Body of pancreas (tissue), 4 donors: ENCODE measurements at regions not wholly inside any gene's neighbourhood (a gene's known extent, or its start where the extent isn't known, plus 50 kb on each side); places are given as distances from the start of the nearest gene placed in this dataset.

ENCODE experiments used
- ATAC-seq: fragments of 150-250 bp; one replicate; pipeline ENCODE4 v1.9.1; 2016
- DNase-seq, 4 donors: peaks; one replicate each; pipeline ENCODE4 v3.0.0-alpha.2; 2019
- H3K27ac ChIP-seq, 4 donors: fragments of 200-600 bp; sonication (generic); 1 replicate in 3 of 4; 2 replicates in 1 of 4; pipeline versions ENCODE4 v1.5.1 to v1.6.1; 2016 to 2019; ENCODE audit warnings: mild to moderate bottlenecking in 1 of 4, mixed read lengths in 1 of 4, moderate library complexity in 1 of 4
- H3K27me3 ChIP-seq, 2 donors: fragments of 200-600 bp; sonication (generic); one replicate each; pipeline ENCODE4 v1.6.0; 2016; ENCODE audit warnings: mild to moderate bottlenecking in 1 of 2
- H3K36me3 ChIP-seq, 2 donors: fragments of 200-600 bp; sonication (generic); replicated peaks in 1 of 2; 2 replicates each; pipeline ENCODE4 v1.5.1; 2016; ENCODE audit warnings: low read depth in 2 of 2; ENCODE audit not compliant: insufficient read depth in 1 of 2
- H3K4me1 ChIP-seq: fragments of 200-600 bp; sonication (generic); one replicate; pipeline ENCODE4 v1.6.0; 2016
- H3K4me3 ChIP-seq, 2 donors: fragments of 200-600 bp; sonication (generic); 1 replicate in 1 of 2; 2 replicates in 1 of 2; pipeline ENCODE4 v1.5.1; 2016 to 2019
- H3K9me3 ChIP-seq, 3 donors: fragments of 200-600 bp; sonication (generic); 1 replicate in 2 of 3; 2 replicates in 1 of 3; pipeline ENCODE4 v1.5.1; 2016
- CTCF ChIP-seq, 7 experiments: fragments of 450-650 bp in 4 of 7; fragments of 200-600 bp in 3 of 7; sonication (generic) in 3 of 7; IDR thresholded peaks; one replicate each; pipeline ENCODE4 v1.5.1; 2016 to 2019; ENCODE audit warnings: antibody characterized with exemption in 7 of 7
- POLR2A ChIP-seq, 3 donors: fragments of 450-650 bp; IDR thresholded peaks; one replicate each; pipeline ENCODE4 v1.6.1; 2016; ENCODE audit warnings: antibody characterized with exemption in 3 of 3, mild to moderate bottlenecking in 2 of 3
- WGBS, 2 donors: methylation state at CpG; one replicate each; pipeline ENCODE4 v1.1.5; 2017; 5-methylcytosine and 5-hydroxymethylcytosine counted together
- intact Hi-C: fragments of 100-400 bp; cut with DNase I; formaldehyde crosslinking; loops from one replicate; pipeline ENCODE4 v1.15.1; 2023

GRCh38 chr2:176601066-176601465 is 331.8 kb downstream of the MTX2 start:
- Histone ChIP-seq H3K27ac (no peak overlapping the region), H3K4me1 (no peaks in the 10 kb centered on the region), H3K9me3 (no peaks in the 10 kb centered on the region), H3K4me3 (no peak overlapping the region), H3K27me3 (no peaks in the 10 kb centered on the region), H3K36me3 (no peaks in the 10 kb centered on the region)
- ATAC-seq (no peak), DNase-seq (no peak)
- TF ChIP-seq POLR2A (IDR thresholded peaks at IDR 0.05) (no peak), CTCF (IDR thresholded peaks at IDR 0.05) (no peak)
- WGBS, 2 donors, result 49 to 53% methylated on average over 2 of the region's 2 CpGs
- intact Hi-C loops, result no loop called here

GRCh38 chr2:176612036-176612435 is 342.8 kb downstream of the MTX2 start:
- intact Hi-C loops, result no loop called here
- 83 to 90% methylated on average over 4 of the region's 4 CpGs for WGBS, 2 donors
- ATAC-seq (no peak), DNase-seq (no peak)
- Histone ChIP-seq H3K36me3 (no peaks in the 10 kb centered on the region), H3K9me3 (no peaks in the 10 kb centered on the region), H3K4me1 (no peaks in the 10 kb centered on the region), H3K27me3 (no peaks in the 10 kb centered on the region), H3K4me3 (no peak overlapping the region), H3K27ac (no peak overlapping the region)
- TF ChIP-seq POLR2A (IDR thresholded peaks at IDR 0.05), result no peak
- no peak for TF ChIP-seq CTCF (IDR thresholded peaks at IDR 0.05)

GRCh38 chr2:176612736-176613135 is 343.5 kb downstream of the MTX2 start:
- TF ChIP-seq CTCF (IDR thresholded peaks at IDR 0.05), result no peak
- no peak for TF ChIP-seq POLR2A (IDR thresholded peaks at IDR 0.05)
- Histone ChIP-seq H3K4me3 (no peak overlapping the region), H3K27ac (no peak overlapping the region), H3K9me3 (no peaks in the 10 kb centered on the region), H3K4me1 (no peaks in the 10 kb centered on the region), H3K36me3 (no peaks in the 10 kb centered on the region), H3K27me3 (no peaks in the 10 kb centered on the region)
- 27 to 33% methylated on average over 3 of the region's 3 CpGs for WGBS, 2 donors
- intact Hi-C loops, result no loop called here
- ATAC-seq (no peak), DNase-seq (no peak)

GRCh38 chr2:176613323-176613987 is 344.2 kb downstream of the MTX2 start:
- 29 to 34% methylated on average over 3 of the region's 3 CpGs for whole genome bisulfite sequencing, 2 donors
- intact Hi-C loops, result no loop called here
- DNase-seq (no peak), ATAC-seq (no peak)
- no peak overlapping the region for H3K27ac ChIP-seq
- H3K36me3 ChIP-seq, result no peaks in the 10 kb centered on the region
- H3K9me3 ChIP-seq, result no peaks in the 10 kb centered on the region
- H3K4me1 ChIP-seq, result no peaks in the 10 kb centered on the region
- no peaks in the 10 kb centered on the region for H3K27me3 ChIP-seq
- no peak overlapping the region for H3K4me3 ChIP-seq
- TF ChIP-seq CTCF (IDR thresholded peaks at IDR 0.05), result no peak
- TF ChIP-seq POLR2A (IDR thresholded peaks at IDR 0.05), result no peak

GRCh38 chr2:176614049-176614448 is 344.8 kb downstream of the MTX2 start:
- Histone ChIP-seq H3K36me3 (no peaks in the 10 kb centered on the region), H3K27me3 (no peaks in the 10 kb centered on the region), H3K4me1 (no peaks in the 10 kb centered on the region), H3K27ac (no peak overlapping the region), H3K9me3 (no peaks in the 10 kb centered on the region), H3K4me3 (no peak overlapping the region)
- DNase-seq (no peak), ATAC-seq (no peak)
- intact Hi-C loops, result no loop called here
- WGBS, 2 donors, result 40 to 46% methylated on average over 2 of the region's 2 CpGs
- no peak for TF ChIP-seq POLR2A (IDR thresholded peaks at IDR 0.05)
- TF ChIP-seq CTCF (IDR thresholded peaks at IDR 0.05), result no peak
